CD4-positive, alpha-beta T cell treated with Interleukin-4 for 4 hours (primary cell): ENCODE measurements at regions not wholly inside any gene's neighbourhood (a gene's known extent, or its start where the extent isn't known, plus 50 kb on each side); places are given as distances from the start of the nearest gene placed in this dataset.
"Not testable (repeated sequence)": the region's sequence is repeated elsewhere in the genome, so short reads cannot be mapped to it uniquely, and the experiment has no call there.

Source experiments
- DNase-seq: peaks from one replicate; pipeline ENCODE4 v3.0.0-alpha.2; 2020

GRCh38 chr1:221263831-221264767, 384.9 kb downstream of the HLX start:
- DNase-seq = peak; percentile 22

GRCh38 chr1:221264848-221265247, 385.6 kb downstream of the HLX start:
- no peak for DNase-seq

DNA sequence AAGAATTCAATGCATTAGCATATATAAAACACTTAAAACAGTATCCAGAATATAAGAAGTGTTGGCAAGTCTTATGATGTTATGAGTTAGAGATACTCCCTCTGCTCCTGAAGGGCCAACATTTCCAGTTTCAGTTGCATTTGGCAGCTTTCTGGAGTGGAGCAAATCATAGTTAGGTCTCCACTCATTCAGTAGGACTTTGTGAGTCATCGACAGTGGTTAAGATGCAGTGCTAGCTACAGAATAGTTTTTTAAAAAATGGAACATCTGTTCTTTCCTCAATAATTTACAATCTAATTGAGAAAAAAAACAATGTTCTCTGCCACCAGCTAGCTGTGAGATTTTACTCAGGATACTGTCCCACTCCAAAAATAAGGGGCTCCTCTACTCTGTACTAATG, 389.1 kb downstream of the HLX start:
- no peak for DNase-seq

DNA sequence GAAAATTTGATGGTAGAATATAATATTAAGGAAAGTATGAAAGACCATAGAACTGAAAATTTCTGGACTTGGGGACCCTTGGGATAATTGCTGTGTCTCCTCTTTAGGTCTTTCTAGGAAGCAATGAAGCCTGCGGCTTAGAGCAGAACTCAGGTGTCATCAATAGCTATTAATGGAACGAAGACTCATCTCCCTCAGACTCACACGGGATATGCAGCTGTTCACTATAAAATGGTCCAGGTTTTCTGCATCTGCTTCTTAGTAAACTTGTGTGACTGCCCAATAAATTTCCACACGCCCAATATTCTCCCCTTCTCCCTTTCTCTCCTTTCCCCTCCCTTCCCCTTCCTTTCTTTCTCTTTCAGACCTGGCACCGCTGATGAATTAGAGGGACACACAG, 392.5 kb downstream of the HLX start:
- DNase-seq = no peak

GRCh38 chr1:221272940-221273339, 393.7 kb downstream of the HLX start:
- DNase-seq = no peak

GRCh38 chr1:221274373-221274772, 395.1 kb downstream of the HLX start:
- no peak for DNase-seq

DNA sequence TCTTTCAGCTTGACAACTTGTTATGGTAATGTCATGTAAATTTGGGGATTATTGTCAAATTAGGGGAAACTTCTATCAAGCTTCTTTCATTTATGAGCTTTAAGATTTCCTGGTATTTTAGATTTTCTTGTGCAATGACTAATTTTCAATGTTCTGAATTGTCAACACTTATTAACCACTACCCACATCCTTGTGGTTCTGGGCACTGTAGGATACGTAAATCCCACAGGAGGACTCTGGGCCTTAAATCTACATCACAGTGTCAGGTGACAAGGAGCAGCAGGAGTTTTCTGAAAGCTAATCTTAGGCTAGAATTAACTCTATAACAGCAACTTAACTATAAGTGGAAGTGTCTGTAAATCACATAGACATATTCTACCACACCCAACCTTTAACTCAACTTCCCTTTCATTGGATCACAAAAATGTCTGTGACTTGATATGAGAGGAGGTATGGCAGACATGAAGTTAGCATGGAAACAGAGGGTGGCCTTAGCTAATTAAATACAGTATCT, 397.7 kb downstream of the HLX start:
- DNase-seq = no peak

GRCh38 chr1:221279146-221279545, 399.9 kb downstream of the HLX start:
- DNase-seq = no peak

- no peak for DNase-seq
Observed at GRCh38 chr1:221283532-221283931, 404.3 kb downstream of the HLX start.

- no peak for DNase-seq
Observed at GRCh38 chr1:221284028-221284427, 404.8 kb downstream of the HLX start.

GRCh38 chr1:221284991-221285390, 405.7 kb downstream of the HLX start:
- not testable (repeated sequence) for DNase-seq

DNA sequence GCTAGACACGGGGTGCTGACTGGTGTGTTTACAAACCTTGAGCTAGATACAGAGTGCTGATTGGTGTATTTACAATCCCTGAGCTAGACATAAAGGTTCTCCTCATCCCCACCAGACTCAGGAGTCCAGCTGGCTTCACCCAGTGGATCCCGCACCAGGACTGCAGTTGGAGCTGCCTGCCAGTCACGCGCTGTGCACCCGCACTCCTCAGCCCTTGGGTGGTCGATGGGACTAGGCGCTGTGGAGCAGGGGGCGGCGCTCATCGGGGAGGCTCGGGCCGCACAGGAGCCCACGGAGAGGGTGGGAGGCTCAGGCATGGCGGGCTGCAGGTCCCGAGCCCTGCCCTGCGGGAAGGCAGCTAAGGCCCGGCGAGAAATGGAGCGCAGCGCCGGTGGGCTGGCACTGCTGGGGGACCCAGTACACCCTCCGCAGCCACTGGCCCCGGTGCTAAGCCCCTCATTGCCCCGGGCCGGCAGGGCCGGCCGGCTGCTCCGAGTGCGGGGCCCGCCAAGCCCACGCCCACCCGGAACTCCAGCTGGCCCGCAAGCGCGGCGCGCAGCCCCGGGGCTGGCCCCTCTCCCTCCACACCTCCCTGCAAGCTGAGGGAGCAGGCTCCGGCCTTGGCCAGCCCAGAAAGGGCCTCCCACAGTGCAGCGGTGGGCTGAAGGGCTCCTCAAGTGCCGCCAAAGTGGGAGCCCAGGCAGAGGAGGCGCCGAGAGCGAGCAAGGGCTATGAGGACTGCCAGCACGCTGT, 406.4 kb downstream of the HLX start:
- DNase-seq = not testable (repeated sequence)

- no peak for DNase-seq
Observed at GRCh38 chr1:221286399-221286798, 407.2 kb downstream of the HLX start.

- DNase-seq = no peak
Observed at GRCh38 chr1:221289103-221289502, 409.9 kb downstream of the HLX start.

- no peak for DNase-seq
Observed at GRCh38 chr1:221290669-221291068, 411.4 kb downstream of the HLX start.

GRCh38 chr1:221291113-221291512, 411.9 kb downstream of the HLX start:
- DNase-seq = no peak

GRCh38 chr1:221292652-221293051, 413.4 kb downstream of the HLX start:
- DNase-seq = no peak

DNA sequence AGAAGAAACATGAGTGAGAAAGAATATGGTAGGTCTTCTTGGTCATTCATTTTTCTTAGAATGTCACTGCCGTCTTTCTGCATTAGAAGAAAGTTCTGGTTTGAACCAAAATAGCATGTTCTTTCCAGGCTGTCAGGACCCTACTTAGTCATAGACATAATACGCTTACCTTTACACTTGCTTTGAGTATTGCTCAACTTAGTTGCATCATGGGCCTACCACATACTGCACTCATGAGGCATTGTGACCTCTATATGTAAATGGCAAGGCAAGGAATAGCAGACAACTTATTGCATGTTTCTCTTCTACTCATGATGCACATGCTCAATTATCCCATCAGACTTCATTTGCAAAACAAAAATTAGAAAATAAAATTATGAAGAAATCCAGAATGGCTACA, 415.0 kb downstream of the HLX start:
- no peak for DNase-seq

GRCh38 chr1:221302357-221302756, 423.1 kb downstream of the HLX start:
- DNase-seq = no peak

GRCh38 chr1:221302810-221303209, 423.6 kb downstream of the HLX start:
- DNase-seq = no peak

DNA sequence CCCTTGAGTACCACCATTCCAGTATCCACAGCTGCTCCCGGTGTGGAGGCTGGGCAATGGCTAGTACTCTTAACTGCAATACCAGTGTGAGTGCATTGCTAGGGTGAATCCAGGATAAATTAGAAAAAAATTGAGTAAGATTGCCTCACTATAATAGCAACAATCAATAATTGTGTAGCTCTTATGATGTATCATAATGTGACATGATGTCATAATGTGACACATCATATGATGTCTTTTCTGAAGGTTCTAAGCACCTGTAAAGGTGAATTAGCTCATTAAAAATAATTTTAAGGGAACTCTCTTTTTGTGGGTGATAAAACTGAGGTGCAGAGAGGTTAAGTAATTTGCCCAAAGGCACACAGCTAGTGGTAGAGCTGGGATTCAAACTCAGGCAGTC, 424.4 kb downstream of the HLX start:
- no peak for DNase-seq

DNA sequence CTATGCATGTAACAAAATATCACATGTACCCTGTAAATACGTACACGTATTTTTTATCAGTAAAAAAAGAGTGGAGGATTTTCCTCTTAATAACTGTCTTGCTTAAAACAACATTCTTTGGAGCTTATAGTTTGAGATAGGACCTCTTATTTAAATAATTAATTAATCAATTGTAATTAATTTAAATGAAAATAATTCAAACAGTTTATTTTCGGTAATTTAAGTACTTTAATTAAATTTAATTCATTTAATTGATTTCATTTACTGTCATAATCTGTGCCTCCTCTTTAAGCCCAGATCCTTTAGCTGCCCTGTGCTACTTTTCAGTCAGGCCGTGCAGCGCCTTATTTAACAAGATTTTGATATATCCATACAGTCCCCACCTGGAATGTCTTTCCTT, 427.0 kb downstream of the HLX start:
- no peak for DNase-seq

DNA sequence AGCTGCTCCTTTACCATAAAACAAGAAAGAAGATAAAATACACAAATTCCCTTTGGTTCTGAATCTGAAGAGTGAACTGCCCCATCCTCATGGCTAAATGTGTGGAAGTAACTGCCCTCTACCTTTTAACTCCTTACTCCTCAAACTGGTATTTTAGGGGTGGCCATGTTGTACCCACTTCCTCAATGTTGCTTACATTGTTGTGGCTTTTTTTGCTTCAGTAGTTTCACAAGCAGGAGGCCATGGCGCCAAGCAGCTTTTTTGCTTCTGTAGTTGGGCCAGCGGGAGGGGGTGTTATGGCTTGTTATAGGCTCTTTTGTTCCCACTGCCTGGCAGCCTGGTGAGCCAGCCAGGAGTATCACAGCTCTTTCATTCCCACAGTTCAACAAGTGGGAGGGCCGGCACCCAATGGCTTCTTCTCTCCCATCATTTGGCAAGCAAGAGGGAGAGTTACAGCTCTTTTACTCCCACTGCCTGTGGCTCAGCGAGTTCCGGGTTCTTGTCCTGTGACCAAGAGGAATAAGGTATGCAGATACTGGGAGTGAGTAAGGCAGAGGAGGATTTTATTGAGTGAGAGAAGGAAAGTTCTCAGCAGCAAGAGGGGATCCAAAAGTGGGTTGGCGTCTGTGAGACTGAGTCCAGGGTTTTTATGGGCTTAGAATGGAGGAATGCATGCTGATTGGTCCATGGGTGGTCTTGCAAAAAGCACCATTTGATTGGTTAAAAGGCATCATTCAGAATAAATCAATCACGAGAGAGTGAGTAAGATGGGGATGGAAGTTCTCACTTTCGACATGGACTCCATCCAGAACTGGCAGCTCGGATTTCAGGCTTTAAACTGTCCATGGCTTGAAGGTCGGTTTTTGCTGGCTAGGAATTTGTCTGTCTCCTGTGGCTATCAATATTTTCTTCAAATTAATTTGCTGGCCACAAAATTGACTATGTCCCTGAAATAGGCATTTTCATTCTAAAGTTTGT, 429.6 kb downstream of the HLX start:
- no peak for DNase-seq
